ENCODE measurements at regions not wholly inside any gene's neighbourhood (a gene's known extent, or its start where the extent isn't known, plus 50 kb on each side); places are given as distances from the start of the nearest gene placed in this dataset.

DNA sequence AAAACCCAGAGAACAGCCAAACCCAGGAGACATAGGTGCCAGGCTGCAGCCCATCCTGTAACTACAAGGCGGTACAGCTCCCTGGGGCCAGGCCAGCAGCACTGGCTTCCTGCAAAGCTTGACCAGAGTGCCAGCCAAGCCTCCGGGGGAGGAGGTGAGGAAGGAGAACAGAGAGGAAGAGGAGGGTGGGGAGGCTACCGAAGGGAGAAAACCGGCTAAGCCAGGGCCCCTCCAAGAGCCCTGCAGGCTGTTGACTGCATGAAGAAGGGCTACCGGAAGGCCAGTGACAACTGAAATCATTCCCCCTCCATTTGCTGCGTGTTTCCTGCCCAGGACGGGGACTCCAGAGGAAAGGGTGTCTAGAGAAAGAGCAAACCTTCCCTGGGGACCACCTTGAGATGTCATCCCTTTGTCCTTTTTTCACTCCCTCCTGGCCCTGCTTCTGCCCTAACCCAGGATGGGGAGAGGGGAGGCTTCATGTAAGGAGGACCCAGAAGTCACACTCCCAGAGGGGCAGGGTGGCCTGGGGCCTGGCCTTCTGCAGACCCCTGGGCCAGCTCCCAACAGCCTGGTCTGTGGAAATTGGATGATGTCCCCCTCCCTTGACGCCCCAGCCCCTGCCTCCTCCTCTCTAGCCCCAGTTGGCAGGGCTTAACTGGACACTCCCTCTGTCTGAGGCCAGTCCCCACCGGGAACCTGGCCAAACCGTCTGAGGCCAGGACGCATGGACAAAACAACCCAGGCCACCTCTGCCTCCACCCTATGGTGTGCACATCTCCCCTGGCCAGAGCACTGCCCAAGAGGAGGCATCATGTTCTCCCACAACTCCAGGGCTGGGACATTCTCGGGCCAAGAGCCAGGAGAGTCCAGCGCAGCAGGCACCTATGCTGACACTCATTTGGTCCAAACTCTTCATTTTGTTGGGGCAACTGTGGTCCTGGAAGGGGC lies 207.8 kb downstream of the CYP26B1 start:
- H3K4me3 ChIP-seq (ENCODE audit: low read depth, low read length) = no peak overlapping the region
- in situ Hi-C loops (cut with HindIII; ENCODE audit: low sequenced_read_pairs) = no loop called here
- TF ChIP-seq, protein P1, sequence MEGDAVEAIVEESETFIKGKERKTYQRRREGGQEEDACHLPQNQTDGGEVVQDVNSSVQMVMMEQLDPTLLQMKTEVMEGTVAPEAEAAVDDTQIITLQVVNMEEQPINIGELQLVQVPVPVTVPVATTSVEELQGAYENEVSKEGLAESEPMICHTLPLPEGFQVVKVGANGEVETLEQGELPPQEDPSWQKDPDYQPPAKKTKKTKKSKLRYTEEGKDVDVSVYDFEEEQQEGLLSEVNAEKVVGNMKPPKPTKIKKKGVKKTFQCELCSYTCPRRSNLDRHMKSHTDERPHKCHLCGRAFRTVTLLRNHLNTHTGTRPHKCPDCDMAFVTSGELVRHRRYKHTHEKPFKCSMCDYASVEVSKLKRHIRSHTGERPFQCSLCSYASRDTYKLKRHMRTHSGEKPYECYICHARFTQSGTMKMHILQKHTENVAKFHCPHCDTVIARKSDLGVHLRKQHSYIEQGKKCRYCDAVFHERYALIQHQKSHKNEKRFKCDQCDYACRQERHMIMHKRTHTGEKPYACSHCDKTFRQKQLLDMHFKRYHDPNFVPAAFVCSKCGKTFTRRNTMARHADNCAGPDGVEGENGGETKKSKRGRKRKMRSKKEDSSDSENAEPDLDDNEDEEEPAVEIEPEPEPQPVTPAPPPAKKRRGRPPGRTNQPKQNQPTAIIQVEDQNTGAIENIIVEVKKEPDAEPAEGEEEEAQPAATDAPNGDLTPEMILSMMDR (IDR thresholded peaks at IDR 0.05; ENCODE audit: low read depth, low read length) = no peak
- DNase-seq (ENCODE audit: low read depth, low spot score) = no peak

DNA sequence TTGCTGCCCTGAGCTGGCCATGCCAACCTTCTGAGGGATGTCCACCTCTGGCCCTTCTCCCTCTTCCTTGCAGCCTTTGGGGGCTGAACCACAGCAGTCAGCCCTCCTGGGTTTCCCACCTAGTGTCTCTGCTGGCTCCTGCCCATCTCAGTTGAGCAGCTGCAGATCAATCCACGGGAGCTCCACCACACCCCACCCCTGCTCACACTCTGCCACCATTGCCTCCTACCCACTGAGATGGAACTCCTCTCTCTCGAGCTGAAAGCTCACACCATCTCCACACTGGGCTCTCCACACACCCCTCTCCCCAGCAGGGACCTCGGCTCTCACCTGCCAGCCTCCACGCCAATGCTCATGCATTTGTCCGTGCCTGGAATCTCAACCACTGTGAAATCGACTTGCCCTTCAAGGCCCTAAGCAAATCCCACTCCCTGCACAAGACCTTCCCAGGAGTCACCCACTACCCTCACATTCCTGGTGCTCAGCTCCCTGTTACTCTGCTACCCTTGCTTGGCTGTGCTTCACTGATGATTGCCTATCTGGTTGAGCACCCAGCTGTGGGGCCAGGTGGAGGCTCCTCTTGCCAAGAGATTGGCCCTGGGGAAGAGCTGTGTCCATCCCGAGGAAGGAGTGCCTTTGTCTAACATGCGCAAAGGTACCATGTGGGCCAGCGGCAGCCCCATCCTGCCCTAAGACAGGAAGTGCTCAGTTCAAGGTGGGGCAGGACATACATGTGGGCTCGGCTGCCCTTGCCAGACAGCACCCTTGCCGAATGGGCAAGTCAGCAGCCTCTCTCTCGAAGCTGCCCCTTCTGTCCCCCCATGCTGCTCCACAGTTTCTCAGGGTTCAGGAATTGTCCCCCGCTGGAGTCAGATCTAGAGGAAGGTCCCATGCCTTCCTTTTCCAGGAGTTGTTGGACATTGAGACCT lies 208.7 kb downstream of the CYP26B1 start:
- no peak overlapping the region for H3K4me3 ChIP-seq (ENCODE audit: low read depth, low read length)
- TF ChIP-seq, protein P1 (IDR thresholded peaks at IDR 0.05; ENCODE audit: low read depth, low read length) = no peak
- no peak for DNase-seq (ENCODE audit: low read depth, low spot score)
- in situ Hi-C loops (cut with HindIII; ENCODE audit: low sequenced_read_pairs) = no loop called here

DNA sequence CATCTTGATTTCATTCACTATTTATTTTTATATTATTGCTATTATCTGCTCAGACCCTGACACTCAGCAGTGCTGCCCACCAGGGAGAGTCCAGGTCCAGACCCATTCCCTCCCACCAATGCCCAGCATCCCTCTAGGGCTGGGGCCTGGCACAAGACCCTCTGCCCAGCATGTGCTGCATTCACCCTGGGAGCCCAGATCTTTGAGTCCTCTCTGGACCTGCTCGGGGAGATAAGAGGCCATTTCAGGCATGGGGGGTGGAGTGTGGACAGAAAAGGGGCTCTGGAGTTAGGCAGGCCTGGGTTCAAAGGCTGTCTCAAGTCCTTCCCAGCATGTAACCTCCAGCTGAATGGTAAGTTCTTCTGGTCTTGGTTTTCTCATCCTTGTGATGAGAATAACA lies 209.6 kb downstream of the CYP26B1 start:
- in situ Hi-C loops (cut with HindIII; ENCODE audit: low sequenced_read_pairs) = no loop called here
- no peak overlapping the region for H3K4me3 ChIP-seq (ENCODE audit: low read depth, low read length)
- DNase-seq (ENCODE audit: low read depth, low spot score) = no peak
- TF ChIP-seq, protein P1 (IDR thresholded peaks at IDR 0.05; ENCODE audit: low read depth, low read length) = no peak

DNA sequence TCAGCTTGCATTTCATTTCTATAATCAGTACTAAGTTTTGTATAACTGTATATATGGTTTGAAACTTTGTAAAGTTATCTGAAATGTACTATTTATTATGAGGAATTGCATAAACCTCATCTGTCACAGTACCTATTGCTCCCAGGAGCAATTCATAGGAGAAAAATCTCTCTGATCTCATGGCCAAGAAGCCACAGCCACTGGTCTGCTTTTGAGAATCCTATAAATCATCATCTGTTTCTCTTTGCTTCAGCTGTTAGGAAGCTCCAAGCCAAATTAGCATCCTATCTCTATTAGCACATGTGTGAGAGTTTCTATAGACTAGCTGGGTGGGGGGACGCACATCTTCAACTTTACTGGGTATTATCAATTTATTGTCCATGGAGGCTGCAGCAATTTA lies 210.3 kb downstream of the CYP26B1 start:
- TF ChIP-seq, protein P1 (IDR thresholded peaks at IDR 0.05; ENCODE audit: low read depth, low read length) = no peak
- DNase-seq (ENCODE audit: low read depth, low spot score) = no peak
- H3K4me3 ChIP-seq (ENCODE audit: low read depth, low read length) = no peak overlapping the region
- in situ Hi-C loops (cut with HindIII; ENCODE audit: low sequenced_read_pairs) = no loop called here

DNA sequence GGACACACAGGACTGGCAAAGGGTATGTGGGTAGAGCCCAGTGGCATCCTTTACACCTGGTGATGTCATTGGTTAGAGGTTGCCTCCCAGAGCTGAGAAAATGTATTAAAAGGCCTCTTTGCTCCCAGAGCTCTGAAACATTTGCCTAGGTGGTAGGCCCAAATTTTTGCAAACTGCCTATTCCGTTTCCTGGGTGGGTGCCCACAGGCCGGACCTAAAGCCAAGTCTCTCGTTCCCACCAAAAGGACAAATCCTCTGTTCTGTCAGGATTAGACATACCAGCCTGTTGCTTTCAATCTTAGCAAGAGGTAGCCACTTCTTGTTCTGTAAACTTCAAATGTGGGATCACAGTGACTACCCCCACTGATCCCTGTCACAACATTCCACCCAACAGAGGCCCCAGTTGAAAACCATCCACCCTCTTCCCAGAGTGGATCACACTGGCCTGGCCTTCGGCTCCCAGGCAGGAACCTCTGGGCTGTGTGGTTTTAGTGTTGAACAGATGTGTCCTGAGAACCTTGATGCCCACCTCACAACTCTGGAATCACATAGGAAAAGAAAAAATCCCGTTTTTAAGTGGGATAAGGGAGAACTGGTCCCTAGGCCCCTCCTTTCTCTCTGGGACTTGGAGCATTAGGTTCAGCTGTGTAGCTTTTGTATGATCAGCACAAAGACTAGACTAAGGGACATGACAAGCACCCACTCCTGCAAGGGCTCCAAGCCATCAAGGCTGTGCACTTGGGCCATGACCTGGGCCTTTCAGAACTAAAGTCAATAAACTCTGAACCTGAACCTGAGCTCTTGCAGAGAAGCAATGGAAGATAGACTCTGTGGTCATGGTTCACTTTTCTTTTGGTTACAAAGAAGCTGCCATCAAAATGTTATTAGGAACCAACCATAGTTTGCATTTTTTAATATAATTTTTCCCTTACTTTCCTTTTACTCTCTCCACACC lies 211.3 kb downstream of the CYP26B1 start:
- TF ChIP-seq, protein P1 (IDR thresholded peaks at IDR 0.05; ENCODE audit: low read depth, low read length) = no peak
- H3K4me3 ChIP-seq (ENCODE audit: low read depth, low read length) = no peak overlapping the region
- in situ Hi-C loops (cut with HindIII; ENCODE audit: low sequenced_read_pairs) = no loop called here
- no peak for DNase-seq (ENCODE audit: low read depth, low spot score)
